Endothelial cell of umbilical vein (primary cell): ENCODE measurements at regions not wholly inside any gene's neighbourhood (a gene's known extent, or its start where the extent isn't known, plus 50 kb on each side); places are given as distances from the start of the nearest gene placed in this dataset.

Experiments used
- CTCF ChIP-seq, 2 donors: IDR thresholded peaks; 1 replicate in 1 of 2; 2 replicates in 1 of 2; pipeline ENCODE4 v1.5.1; 2011; ENCODE audit warnings: low read length in 2 of 2, mild to moderate bottlenecking in 2 of 2, moderate library complexity in 2 of 2, control low read depth in 1 of 2, inconsistent platforms in 1 of 2, low read depth in 1 of 2; ENCODE audit not compliant: insufficient read depth in 1 of 2; ENCODE audit errors: extremely low read depth in 1 of 2
- EZH2 ChIP-seq: IDR thresholded peaks from 2 replicates; pipeline ENCODE4 v1.6.1; 2012; ENCODE audit warnings: borderline replicate concordance, low read depth, mild to moderate bottlenecking, moderate library complexity, low read length, inconsistent platforms; ENCODE audit not compliant: severe bottlenecking
- FOS ChIP-seq: IDR thresholded peaks from 2 replicates; pipeline ENCODE4 v1.6.1; 2011; ENCODE audit warnings: mild to moderate bottlenecking, low read length, moderate library complexity, borderline replicate concordance; ENCODE audit not compliant: insufficient read depth
- MYC ChIP-seq: IDR thresholded peaks from one replicate; pipeline ENCODE4 v1.6.1; 2011; ENCODE audit warnings: mild to moderate bottlenecking, low read depth, low read length
- POLR2A ChIP-seq: IDR thresholded peaks from 2 replicates; pipeline ENCODE4 v1.6.1; 2012; ENCODE audit warnings: low read depth, mild to moderate bottlenecking, control low read depth, low read length

- no peak for TF ChIP-seq CTCF (IDR thresholded peaks at IDR 0.05; ENCODE audit: extremely low read depth in 1 of 2, insufficient read depth in 1 of 2, low read depth in 1 of 2, low read length in 2 of 2)
- no peak for TF ChIP-seq POLR2A
- no peak for TF ChIP-seq MYC
- TF ChIP-seq FOS = no peak
- TF ChIP-seq EZH2 = no peak
Measured at GRCh38 chr10:110355922-110356627, 51.4 kb upstream of the SMNDC1 start.
